NCI-H128 (cell line): ENCODE measurements at regions not wholly inside any gene's neighbourhood (a gene's known extent, or its start where the extent isn't known, plus 50 kb on each side); places are given as distances from the start of the nearest gene placed in this dataset.

ENCODE experiments used
- DNase-seq: peaks from one replicate; lab custom pipeline; 2025; ENCODE audit not compliant: unreplicated experiment; lab: John Stamatoyannopoulos, UW

- DNase-seq = no peak
Observed at GRCh38 chr2:49515996-49516782, 361.9 kb upstream of the FSHR start.

GRCh38 chr2:49514201-49514600 lies 359.9 kb upstream of the FSHR start:
- DNase-seq = no peak

GRCh38 chr2:49490710-49491109 lies 336.4 kb upstream of the FSHR start:
- no peak for DNase-seq

- no peak for DNase-seq
Observed at GRCh38 chr2:49487139-49487538, 332.8 kb upstream of the FSHR start.

- DNase-seq = no peak
Observed at GRCh38 chr2:49480520-49480919, 326.2 kb upstream of the FSHR start.

- DNase-seq = no peak
Observed at GRCh38 chr2:49465157-49465831, 311.0 kb upstream of the FSHR start.

GRCh38 chr2:49459314-49459993 lies 305.1 kb upstream of the FSHR start:
- no peak for DNase-seq

- no peak for DNase-seq
Observed at GRCh38 chr2:49444005-49444404, 289.7 kb upstream of the FSHR start.

- DNase-seq = no peak
Observed at GRCh38 chr2:49426996-49427395, 272.7 kb upstream of the FSHR start.

GRCh38 chr2:49416252-49416651 lies 261.9 kb upstream of the FSHR start:
- no peak for DNase-seq

GRCh38 chr2:49404108-49404507 lies 249.8 kb upstream of the FSHR start:
- no peak for DNase-seq

GRCh38 chr2:49403637-49404036 lies 249.3 kb upstream of the FSHR start:
- DNase-seq = no peak

GRCh38 chr2:49379406-49379805 lies 225.1 kb upstream of the FSHR start:
- no peak for DNase-seq

GRCh38 chr2:49371128-49371701 lies 216.9 kb upstream of the FSHR start:
- DNase-seq = no peak

GRCh38 chr2:49369650-49370049 lies 215.3 kb upstream of the FSHR start:
- DNase-seq = no peak

- DNase-seq = no peak
Observed at GRCh38 chr2:49369101-49369500, 214.8 kb upstream of the FSHR start.

GRCh38 chr2:49367003-49367402 lies 212.7 kb upstream of the FSHR start:
- DNase-seq = no peak

GRCh38 chr2:49360407-49360767 lies 206.1 kb upstream of the FSHR start:
- no peak for DNase-seq

- no peak for DNase-seq
Observed at GRCh38 chr2:49359721-49360406, 205.5 kb upstream of the FSHR start.

- no peak for DNase-seq
Observed at GRCh38 chr2:49355611-49356010, 201.3 kb upstream of the FSHR start.

- no peak for DNase-seq
Observed at GRCh38 chr2:49351560-49351959, 197.2 kb upstream of the FSHR start.
